Stimulated activated naive CD8-positive, alpha-beta T cell treated with anti-CD3 and anti-CD28 coated beads, Interleukin-15, Interleukin-2, amounts not matched to agents 100 U/mL and 50 U/mL, for 24 hours (primary cell): ENCODE measurements at regions not wholly inside any gene's neighbourhood (a gene's known extent, or its start where the extent isn't known, plus 50 kb on each side); places are given as distances from the start of the nearest gene placed in this dataset.

Experiments used
- ATAC-seq: fragments of 150-1000 bp; cut with Tn5 transposase; one replicate; pipeline ENCODE4 v1.10.0; 2021
- DNase-seq: peaks from one replicate; pipeline ENCODE4 v3.0.0; 2021

DNA sequence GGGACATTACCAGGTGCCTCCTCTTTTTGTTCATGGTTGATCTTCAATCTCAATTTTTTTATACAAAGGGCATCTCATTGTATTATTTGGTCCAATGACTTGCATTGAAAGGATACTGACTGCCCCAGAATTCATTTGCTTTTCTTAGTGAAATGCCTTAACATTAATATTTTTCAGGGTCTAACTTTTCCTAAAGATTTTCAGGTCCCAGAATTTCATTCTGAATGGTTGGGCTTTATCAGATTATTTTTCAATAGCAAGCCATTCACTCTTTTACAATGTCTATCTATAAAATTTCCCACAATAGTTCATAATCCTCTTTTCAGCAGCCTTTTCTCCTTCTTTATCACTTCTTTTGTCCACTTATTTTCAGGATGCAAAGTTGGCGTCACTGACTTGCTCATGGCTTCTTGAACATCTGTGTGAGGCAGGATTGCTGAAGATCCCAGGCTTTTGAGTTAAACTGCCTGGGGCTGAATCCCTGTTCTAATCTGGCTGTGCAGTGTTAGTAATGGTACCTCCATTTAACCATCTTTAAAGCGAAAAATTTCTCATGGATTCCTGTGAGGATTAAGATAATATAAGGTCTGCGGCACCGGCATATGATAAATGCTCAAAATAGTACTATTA lies 131.7 kb upstream of the HDAC9 start:
- no peak for DNase-seq

DNA sequence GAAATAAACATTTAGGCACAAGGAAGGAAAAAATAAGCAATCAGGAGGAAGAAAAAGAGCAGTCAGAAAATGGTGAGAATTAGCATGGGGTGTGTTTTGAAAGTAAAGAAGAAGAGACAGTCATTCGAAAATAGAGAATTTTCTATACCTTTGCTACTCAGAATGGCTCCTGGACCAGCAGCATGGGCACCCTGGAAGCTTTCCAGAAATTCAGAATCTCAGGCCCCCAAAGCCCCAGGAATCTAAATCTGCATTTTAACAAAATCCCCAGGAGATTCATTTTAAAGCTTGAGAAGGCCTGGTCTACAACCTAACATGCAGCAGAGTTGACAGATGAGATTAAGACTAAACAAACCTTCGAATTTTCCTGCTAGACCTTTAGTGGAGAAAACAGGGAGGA lies 131.2 kb upstream of the HDAC9 start:
- DNase-seq = no peak
- no peak for ATAC-seq

More for the DNA sequence above, 131.7 kb upstream of the HDAC9 start:
- no peak for ATAC-seq

DNA sequence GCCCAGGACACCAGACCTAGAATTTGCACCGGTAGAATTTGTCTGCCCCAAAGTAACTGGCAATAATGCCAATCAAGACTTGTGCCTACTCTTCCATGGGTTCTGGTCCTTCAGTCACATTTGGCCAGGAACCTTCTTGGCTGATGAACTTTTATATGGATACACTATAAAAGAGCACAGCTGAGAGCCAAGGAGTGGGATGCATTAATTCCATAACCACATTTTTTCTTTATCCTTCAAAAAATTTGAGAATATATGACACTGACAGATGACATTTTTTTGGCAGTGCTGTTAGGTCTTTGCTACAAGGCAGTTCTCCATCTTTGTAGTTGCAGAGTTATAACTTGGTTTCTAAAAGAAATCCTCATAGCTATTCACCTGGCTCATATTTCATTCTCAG lies 129.2 kb upstream of the HDAC9 start:
- DNase-seq (no peak), ATAC-seq (no peak)

DNA sequence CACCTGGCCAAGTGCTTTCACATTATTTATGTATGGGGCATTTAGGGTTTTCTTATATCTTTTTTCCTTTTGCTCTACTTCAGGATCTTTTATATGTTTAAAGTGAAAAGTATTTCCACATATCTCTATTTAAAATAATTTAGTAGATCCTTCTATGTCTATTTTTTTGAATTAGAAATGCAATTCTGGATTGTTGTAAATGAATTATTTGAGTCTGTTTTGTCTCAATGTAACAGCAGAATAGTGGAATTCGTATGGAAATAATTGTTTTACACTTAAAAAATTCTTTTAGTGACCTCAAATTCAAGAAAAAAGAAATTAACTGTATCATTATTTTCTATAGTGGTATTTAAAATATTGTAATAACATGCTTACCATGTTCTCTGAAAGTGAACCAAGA lies 126.5 kb upstream of the HDAC9 start:
- no peak for DNase-seq
- ATAC-seq = no peak

DNA sequence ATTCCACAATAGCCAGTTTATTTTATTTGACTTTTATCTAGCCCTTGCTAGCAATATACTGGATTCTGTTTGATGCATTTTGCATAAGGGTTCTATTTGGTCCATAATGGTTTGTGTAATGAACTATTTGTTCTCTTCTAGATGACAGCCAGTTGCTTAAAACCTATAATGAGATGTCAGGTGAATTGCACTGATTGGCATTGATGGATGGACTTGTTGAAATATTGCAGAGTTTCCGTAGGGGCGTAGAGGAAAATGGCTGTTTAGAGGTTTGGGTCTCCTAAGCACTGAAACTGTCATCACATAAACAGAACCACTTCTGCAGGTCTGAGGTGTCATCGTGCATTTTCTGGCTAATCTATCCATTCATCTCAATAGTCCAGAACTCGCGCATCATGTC lies 124.9 kb upstream of the HDAC9 start:
- ATAC-seq = no peak
- DNase-seq = no peak

DNA sequence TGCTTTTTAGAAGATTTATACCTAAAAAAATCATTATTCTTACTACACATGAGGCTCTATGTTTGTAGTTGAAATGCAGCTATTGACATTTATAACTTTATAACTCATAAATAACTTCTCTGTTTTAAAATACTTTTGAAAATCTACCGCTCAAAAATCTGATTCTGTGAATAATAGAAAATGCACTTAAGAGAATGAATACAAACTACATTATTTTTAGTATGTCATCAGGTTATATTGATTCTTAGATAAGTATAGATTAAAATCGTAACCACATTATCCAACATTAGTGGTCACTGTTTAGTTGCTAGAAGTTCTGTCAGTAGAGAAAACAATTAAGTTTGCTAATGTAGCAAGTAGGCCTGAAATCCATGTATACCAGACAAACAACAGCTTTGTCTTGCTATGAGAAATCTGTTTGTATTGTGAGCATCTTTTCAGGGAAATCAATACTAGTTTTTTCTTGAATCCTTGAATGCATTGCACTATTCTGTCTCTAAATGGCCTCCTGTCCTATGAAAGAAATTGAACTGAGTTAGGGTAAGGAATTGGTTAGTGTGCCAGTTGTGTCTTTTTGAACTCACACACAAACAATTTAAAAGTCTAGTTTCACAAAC lies 116.5 kb upstream of the HDAC9 start:
- ATAC-seq = no peak
- no peak for DNase-seq

DNA sequence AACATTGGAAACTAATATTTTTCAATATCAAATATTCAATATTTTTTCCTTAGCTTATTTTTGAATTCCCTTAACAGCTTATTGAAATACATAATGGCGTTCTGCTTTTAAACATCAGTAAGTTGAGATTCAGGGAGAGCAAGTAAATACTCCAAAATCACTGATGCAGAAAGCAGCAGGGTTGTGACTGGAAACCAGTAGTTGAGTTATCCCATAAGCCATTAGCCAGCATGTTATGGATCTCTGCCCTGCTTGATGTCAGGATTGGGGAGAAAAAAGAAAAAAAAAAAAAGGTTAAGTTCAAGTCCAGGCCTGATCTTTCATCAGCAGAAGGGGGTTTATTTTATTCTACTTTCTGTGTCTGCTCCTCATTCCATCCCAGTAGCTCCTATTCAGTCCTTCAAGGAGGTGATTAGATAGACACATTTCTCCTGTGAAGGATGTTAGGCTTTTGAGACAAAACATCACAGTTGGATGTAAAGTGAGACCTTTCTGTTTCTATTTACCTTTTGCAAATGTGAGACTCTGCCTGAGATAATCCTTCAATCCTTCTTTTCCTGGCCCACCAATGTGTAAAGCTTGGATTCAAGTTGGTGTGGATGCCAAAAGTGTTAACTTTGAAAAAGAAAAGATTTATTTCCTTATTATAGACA lies 110.9 kb upstream of the HDAC9 start:
- ATAC-seq = no peak
- DNase-seq = no peak

DNA sequence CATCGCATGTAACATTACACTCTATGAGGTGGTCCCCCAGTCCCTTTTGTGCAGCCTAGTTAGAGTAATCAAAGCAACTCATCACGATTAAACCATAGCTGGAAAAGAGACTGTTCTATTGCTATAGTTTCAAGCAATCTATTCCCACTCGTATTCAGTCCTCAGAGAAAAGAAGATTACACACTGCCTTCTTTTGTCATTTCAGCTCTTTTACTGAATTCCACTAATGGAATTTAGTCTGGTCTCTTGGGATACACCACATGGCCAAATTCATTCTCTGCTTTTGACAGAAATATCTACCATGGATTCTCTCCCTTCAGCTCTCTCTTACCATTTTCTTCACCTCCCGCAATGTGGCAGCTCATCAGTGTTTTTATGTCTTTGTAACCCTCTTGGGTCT lies 108.9 kb upstream of the HDAC9 start:
- DNase-seq (no peak), ATAC-seq (no peak)

DNA sequence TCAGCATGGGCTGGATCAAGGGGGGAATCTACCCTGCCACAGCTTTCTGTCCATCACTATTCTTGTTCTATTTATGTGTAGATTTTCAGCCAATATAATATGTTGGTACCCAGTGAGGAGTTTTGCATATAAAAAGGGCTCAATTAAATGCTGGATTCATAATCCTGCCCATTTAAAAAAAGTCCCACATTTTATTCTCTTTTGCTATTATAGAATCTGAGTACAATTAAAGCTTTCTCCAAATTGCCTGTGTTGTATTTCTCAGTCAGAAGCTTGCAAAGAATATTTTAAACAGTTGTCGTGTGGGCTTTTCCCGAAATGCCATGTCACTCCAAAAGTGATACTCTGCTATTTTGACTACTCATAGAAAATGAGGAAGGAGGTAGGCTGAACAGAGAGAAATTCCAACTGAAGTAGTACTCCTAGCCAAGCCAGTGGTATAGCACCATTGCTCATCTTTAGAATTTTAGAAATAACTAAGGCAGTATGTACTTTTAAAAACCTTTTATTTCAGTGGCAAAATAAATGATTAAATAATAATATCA lies 108.3 kb upstream of the HDAC9 start:
- DNase-seq = no peak
- no peak for ATAC-seq

DNA sequence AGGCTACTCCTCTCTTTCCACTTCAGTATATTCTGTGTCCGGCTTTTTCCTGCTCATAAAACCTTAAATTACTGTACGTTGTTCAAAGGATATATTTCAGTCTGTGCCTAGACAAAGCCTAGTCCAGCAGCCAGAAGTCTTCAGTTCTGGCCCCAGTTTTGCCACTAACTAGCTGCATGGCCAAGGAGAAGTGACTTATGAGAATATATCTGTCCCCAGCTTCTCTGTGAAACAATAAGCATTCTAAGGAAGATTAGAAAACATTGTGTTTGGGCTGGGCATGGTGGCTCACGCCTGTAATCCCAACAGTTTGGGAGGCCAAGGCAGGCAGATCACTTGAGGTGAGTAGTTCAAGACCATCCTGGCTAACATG lies 105.0 kb upstream of the HDAC9 start:
- DNase-seq (no peak), ATAC-seq (no peak)

DNA sequence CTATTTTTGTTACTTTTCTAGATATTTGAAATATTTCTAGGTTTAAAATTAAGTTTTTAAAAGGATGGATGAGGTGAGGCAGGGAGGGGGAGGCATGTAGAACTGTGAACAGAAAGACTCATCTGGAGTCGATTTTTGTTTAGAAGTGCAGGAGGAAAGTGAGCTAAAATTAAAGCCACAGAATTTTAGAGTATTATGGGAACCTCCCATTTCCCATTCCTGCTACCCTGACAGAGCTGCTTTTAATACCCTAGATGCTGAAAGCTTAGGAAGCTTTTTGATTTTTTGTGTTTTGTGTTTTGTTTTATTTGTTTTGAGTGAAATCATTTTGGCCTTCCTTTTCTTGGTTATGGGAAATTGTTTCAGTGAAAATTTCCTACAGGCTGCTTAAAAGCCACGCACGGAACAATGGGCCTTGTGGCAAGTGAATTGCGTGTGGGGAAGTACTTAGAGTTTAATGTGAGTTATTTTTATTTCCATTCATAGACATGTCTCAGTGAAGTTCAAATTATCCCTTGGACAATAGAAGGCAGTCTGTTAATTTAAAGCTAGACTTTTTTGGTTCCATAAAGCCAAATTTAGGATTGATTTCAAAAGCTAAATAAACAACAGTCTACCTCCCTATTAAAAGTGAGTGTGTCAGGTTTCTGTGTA lies 102.0 kb upstream of the HDAC9 start:
- no peak for ATAC-seq
- no peak for DNase-seq

DNA sequence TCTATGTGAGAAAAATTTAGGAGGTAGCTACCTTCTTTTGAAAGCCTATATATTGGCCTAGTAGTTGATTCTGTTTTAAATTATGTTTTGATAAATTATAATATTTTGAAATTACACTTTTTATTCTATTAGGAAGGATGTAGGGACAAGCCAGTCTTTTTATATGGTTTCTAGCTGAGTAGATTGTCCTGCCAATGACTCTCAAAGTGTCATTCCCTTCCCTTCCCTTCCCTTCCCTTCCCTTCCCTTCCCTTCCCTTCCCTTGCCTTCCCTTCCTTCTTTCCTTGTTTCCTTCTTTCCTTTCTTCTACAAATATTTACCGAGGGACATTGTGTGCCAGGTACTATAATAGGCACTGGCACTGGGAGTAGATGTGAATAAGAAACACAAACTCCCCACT lies 99.7 kb upstream of the HDAC9 start:
- DNase-seq = no peak
- no peak for ATAC-seq

DNA sequence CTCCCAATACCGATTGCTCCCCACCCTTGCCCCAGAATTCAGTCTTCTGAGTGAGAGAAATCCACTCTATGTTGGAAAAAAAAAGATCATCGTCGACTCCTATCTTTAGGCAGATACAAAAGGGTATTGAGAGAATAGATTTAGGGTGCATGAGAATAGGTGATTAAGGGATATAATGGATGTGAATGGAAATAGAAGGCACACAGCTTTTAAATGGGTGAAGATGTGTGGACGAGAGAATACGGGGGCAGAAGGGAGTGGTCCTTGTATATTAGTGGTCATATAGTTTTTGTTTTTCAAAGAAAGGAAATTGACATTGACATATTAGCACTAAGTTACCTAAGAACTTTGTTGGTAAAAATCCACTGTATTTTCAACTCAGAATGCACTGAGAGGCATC lies 98.6 kb upstream of the HDAC9 start:
- no peak for ATAC-seq

DNA sequence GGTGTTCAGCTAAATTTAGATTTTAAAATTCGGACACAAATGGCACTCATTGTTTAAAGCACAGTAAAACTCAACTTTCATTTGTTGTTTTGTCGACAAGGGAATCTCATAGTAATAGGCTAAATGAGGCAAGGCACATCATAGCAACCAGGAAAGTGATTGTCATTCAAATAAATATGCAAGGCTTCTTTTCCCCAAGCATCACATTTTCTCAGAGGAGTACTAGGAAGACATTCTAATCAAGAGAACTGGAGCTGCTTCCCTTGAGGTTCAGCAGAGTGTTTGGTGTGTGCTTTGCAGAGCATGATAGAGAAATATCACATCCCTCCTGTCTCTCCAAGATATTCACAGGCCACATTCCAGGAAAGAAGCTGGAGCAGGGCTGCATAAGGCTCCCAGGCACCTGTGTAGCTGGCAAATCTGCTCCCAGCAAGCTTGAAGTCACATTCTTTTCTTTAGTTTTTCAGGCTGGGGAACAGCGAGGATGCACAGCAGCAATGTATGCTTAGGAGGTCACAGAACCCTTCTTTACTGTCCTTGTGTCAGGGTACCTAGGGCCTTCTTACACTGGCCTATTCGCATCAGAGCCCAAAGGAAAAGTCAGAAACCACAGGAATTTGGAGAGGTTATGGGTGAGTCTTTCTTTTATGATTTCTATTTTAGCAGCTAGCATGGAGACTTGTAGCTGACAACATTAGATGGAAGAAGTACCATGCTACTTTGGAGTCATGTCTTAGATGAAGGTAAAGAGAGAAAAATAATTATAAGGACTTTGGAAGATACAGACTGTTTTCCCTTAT lies 95.9 kb upstream of the HDAC9 start:
- ATAC-seq (no peak), DNase-seq (no peak)

More for the DNA sequence above, 98.6 kb upstream of the HDAC9 start:
- DNase-seq = no peak

DNA sequence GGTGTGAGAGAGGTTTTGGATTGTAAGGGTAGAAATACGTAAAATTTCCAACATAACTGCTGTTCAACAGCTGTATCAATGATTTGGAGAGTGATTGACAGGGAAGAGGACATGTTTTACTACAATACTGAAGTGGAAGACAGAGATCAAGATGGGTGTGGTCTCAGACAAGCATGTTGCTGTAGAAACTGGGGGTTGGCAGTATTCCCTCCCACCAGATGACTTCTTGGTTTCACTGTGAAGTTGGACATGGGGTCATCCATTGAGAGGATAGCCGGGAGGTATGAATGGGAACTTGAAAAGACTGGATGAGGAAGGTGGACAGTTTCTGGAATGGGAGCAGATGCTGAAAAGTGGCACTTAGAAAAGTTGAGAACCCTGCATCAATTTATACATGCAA lies 95.3 kb upstream of the HDAC9 start:
- DNase-seq = no peak
- no peak for ATAC-seq

DNA sequence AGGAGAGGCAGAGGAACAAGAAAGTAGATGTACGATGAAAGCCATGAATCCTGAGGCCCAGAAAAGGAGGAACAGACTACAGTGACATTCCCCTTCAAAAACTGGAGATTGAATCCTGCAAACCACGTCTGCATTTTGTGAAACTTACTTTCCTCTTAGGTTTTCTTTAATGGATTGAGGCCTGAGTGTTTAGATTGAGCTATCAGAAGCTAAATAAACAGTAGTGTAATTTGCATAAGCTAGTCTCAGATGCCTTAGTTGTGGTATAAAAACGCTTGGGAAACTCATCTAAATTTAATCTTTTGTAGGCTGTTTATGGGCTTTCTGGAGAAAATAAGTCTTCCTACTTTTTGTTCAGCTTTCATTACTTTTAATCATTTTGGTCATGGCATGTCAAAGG lies 94.8 kb upstream of the HDAC9 start:
- ATAC-seq (no peak), DNase-seq (no peak)

DNA sequence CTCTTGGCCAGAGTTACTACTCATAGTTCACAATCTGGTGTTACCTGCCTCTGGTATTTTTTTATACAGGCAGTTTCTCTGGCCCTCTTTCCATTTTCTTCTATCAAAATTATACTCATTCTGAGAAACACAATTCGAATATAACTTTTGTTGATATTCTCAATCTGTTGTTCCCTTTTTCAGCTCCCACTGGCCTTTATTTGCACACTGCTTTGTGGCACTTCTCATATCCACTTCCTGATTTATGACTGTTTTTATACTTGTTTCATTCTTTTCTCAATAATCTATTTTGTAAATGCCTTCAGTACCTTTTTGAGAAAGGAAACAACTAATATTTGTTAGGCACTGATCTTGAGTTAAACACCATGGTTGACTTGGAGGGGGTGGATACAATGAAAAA lies 93.8 kb upstream of the HDAC9 start:
- no peak for DNase-seq
- no peak for ATAC-seq

DNA sequence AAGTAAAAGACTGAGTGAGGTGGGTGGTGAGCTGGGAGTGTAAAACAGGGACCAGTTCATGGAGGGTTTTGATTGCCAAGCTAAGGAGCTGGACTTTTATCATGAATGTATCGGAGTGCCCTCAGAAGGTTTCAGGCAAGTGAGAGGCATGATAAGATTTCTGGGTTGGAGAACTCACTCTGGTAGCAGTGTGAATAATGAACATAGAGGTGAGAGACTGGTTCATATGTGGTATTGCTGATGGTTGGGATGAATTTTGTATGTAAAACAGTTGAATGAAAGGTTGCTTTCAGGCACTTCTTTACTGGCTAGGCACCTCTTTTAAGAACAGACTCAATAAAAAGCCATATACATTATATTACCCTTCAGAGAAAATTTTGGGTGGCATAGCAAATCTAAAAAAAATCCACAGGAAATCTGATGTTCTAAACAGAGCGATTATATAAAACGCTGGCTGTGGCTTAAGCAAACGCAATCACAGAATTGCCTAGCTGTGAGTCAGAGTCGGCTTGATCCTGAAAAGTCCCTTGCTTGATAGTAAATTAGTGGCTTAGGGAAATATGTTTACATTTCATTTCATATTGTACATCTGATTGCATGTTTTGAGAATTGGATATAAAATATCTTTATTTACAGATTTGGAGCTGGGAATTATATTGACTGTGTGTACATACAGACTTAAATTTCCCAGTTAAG lies 92.9 kb upstream of the HDAC9 start:
- ATAC-seq = no peak
- no peak for DNase-seq

DNA sequence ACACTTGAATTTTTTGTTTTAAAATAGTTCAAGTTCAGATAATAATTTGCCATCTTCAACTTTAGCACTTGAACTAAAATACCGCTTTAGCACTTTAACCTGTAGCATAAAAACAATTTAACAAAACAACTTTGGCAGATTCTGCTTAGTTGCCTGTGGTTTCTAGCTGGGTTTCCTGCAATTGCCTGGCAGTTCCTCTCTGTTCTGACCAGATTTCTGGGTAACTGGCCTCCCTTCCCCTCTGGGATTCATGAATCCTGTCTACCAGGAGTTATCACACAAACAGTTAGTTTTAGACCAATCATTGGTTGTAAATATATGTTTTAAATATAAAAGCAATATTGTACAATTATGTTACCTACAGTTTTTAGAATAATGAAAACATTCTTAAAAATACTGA lies 89.8 kb upstream of the HDAC9 start:
- DNase-seq (no peak), ATAC-seq (no peak)

DNA sequence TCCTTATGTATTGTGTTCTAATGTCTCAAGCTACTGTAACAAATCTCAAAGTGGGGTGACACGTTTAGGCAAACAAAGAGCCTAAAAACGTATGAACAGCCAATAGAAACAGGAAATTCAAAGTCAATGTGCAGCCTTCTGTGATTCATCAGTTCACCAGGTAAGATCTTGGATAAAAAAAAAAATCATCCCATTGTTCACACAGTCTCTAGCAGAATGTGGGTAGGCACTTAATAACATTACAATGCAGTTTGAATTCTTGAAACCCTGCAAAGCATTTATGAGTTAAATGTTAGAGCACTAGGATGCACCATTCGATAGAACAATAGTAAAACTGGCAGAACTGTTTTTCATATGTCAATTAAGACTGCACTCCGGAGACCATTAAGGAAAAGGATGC lies 88.2 kb upstream of the HDAC9 start:
- ATAC-seq (no peak), DNase-seq (no peak)

DNA sequence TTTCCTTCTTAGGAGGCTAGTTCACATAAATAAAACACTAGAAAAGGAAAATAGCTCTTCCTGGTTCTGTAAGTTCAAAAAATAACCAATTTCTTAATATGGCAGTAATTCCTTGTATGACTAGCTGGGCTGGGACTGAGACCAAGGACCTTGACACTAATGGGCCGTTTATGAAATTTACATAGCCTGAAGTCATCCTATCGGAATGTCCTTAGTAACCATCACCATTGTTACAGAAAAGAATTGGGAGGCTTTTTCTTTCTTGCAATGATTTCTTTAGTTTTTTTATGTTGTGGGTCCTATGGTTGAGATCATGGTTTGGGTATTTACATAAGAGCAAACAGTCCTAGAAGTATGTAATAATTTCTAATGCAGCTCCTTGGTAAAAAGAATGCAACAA lies 87.1 kb upstream of the HDAC9 start:
- no peak for ATAC-seq
- DNase-seq = no peak

DNA sequence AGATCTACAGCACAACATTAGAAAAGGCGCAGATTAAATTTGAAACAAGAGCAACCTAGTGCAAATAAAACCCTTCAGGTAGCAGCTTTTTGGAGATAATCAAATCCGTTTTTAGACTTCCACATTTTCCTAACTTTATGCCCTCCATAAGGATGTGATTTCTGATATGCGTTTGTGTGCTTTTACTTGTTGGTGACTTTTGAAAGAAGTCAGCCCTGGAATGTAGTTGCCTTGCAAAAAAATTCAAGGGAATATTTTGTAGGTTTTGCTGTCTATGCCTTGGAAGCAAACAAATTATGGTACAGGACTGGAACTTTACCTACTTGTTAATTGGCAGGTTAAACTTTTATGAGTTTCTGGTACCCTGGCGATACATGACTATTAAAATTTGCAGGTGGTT lies 86.7 kb upstream of the HDAC9 start:
- DNase-seq = no peak
- ATAC-seq = no peak
